ENCODE measurements at regions not wholly inside any gene's neighbourhood (a gene's known extent, or its start where the extent isn't known, plus 50 kb on each side); places are given as distances from the start of the nearest gene placed in this dataset.
A peak's percentile ranks its signal among the peaks of the same experiment; 100 is the strongest.
"Not testable (repeated sequence)": the region's sequence is repeated elsewhere in the genome, so short reads cannot be mapped to it uniquely, and the experiment has no call there.

- FAIRE-seq = no peak
Measured at GRCh38 chr3:168975576-168975975, 687.9 kb downstream of the MECOM start.

GRCh38 chr3:168974617-168975403 lies 688.7 kb downstream of the MECOM start:
- no peak for FAIRE-seq

- no peak for FAIRE-seq
Measured at GRCh38 chr3:168973897-168974296, 689.6 kb downstream of the MECOM start.

GRCh38 chr3:168973206-168973605 lies 690.3 kb downstream of the MECOM start:
- FAIRE-seq = no peak

- FAIRE-seq = no peak
Measured at GRCh38 chr3:168968609-168969008, 694.9 kb downstream of the MECOM start.

GRCh38 chr3:168964736-168965135 lies 698.8 kb downstream of the MECOM start:
- no peak for FAIRE-seq

- no peak for FAIRE-seq
Measured at GRCh38 chr3:168961271-168961670, 702.2 kb downstream of the MECOM start.

- no peak for FAIRE-seq
Measured at GRCh38 chr3:168959731-168960130, 703.8 kb downstream of the MECOM start.

- no peak for FAIRE-seq
Measured at GRCh38 chr3:168958466-168958865, 705.0 kb downstream of the MECOM start.

- FAIRE-seq = no peak
Measured at GRCh38 chr3:168956076-168956475, 707.4 kb downstream of the MECOM start.

- peak; percentile 86 for FAIRE-seq
Measured at GRCh38 chr3:168952551-168952950, 711.0 kb downstream of the MECOM start.

- FAIRE-seq = no peak
Measured at GRCh38 chr3:168951884-168952283, 711.6 kb downstream of the MECOM start.

- FAIRE-seq = no peak
Measured at GRCh38 chr3:168951368-168951767, 712.1 kb downstream of the MECOM start.

GRCh38 chr3:168950622-168951021 lies 712.9 kb downstream of the MECOM start:
- FAIRE-seq = peak; percentile 41

- FAIRE-seq = no peak
Measured at GRCh38 chr3:168939651-168940238, 723.8 kb downstream of the MECOM start.

- FAIRE-seq = no peak
Measured at GRCh38 chr3:168933614-168934013, 729.9 kb downstream of the MECOM start.

- FAIRE-seq = not testable (repeated sequence)
Measured at GRCh38 chr3:168929997-168930396, 733.5 kb downstream of the MECOM start.

- FAIRE-seq = no peak
Measured at GRCh38 chr3:168926426-168926825, 737.1 kb downstream of the MECOM start.

GRCh38 chr3:168925568-168925967 lies 737.9 kb downstream of the MECOM start:
- no peak for FAIRE-seq

GRCh38 chr3:168914662-168915061 lies 748.9 kb downstream of the MECOM start:
- no peak for FAIRE-seq

- no peak for FAIRE-seq
Measured at GRCh38 chr3:168909260-168909659, 754.3 kb downstream of the MECOM start.

GRCh38 chr3:168895419-168895818 lies 768.1 kb downstream of the MECOM start:
- no peak for FAIRE-seq

GRCh38 chr3:168894214-168894613 lies 769.3 kb downstream of the MECOM start:
- no peak for FAIRE-seq

GRCh38 chr3:168889666-168890065 lies 773.8 kb downstream of the MECOM start:
- no peak for FAIRE-seq

GRCh38 chr3:168888781-168889180 lies 774.7 kb downstream of the MECOM start:
- FAIRE-seq = no peak

All from islet of Langerhans (tissue), 1 donor.